HEK293 (cell line): ENCODE measurements at regions not wholly inside any gene's neighbourhood (a gene's known extent, or its start where the extent isn't known, plus 50 kb on each side); places are given as distances from the start of the nearest gene placed in this dataset.

ENCODE experiments used
- ATF2 ChIP-seq: fragments of 450-650 bp; formaldehyde crosslinking; IDR thresholded peaks from 2 replicates; pipeline ENCODE4 v1.5.1; 2016; ENCODE audit warnings: missing biosample characterization, missing genetic modification characterization, low read depth
- BCL11A ChIP-seq: fragments of 450-650 bp; formaldehyde crosslinking; IDR thresholded peaks from 2 replicates; pipeline ENCODE4 v1.5.1; 2016; ENCODE audit warnings: low read depth, missing biosample characterization, missing genetic modification characterization
- KLF7 ChIP-seq: fragments of 450-650 bp; formaldehyde crosslinking; IDR thresholded peaks from 2 replicates; pipeline ENCODE4 v1.5.1; 2016; ENCODE audit warnings: missing biosample characterization, missing genetic modification characterization, borderline replicate concordance
- KLF8 ChIP-seq: fragments of 450-650 bp; formaldehyde crosslinking; IDR thresholded peaks from 2 replicates; pipeline ENCODE4 v1.5.1; 2016; ENCODE audit warnings: missing biosample characterization, missing genetic modification characterization
- SCRT1 ChIP-seq: fragments of 450-650 bp; formaldehyde crosslinking; IDR thresholded peaks from 2 replicates; pipeline ENCODE4 v1.5.1; 2016; ENCODE audit warnings: missing biosample characterization, missing genetic modification characterization, borderline replicate concordance
- SP3 ChIP-seq: fragments of 450-650 bp; formaldehyde crosslinking; IDR thresholded peaks from 2 replicates; pipeline ENCODE4 v1.5.1; 2016; ENCODE audit warnings: missing biosample characterization, missing genetic modification characterization
- TCF7L2 ChIP-seq: IDR thresholded peaks from 2 replicates; pipeline ENCODE4 v1.6.1; 2011; ENCODE audit warnings: low read depth, mild to moderate bottlenecking, inconsistent platforms, low read length, moderate library complexity, borderline replicate concordance
- ZBTB10 ChIP-seq: fragments of 450-650 bp; formaldehyde crosslinking; IDR thresholded peaks from 2 replicates; pipeline ENCODE4 v1.5.1; 2016; ENCODE audit warnings: missing biosample characterization, missing genetic modification characterization
- ZBTB7A ChIP-seq: fragments of 450-650 bp; formaldehyde crosslinking; IDR thresholded peaks from 2 replicates; pipeline ENCODE4 v1.5.1; 2016; ENCODE audit warnings: low read depth, missing biosample characterization, missing genetic modification characterization
- ZFP37 ChIP-seq: fragments of 450-650 bp; formaldehyde crosslinking; IDR thresholded peaks from 2 replicates; pipeline ENCODE4 v1.5.1; 2016; ENCODE audit warnings: missing biosample characterization, missing genetic modification characterization
- ZNF146 ChIP-seq: fragments of 450-650 bp; formaldehyde crosslinking; IDR thresholded peaks from 2 replicates; pipeline ENCODE4 v1.5.1; 2016; ENCODE audit warnings: missing biosample characterization, missing genetic modification characterization
- ZNF16 ChIP-seq: fragments of 450-650 bp; formaldehyde crosslinking; IDR thresholded peaks from 2 replicates; pipeline ENCODE4 v1.5.1; 2016; ENCODE audit warnings: low read depth, missing biosample characterization, missing genetic modification characterization
- ZNF175 ChIP-seq: fragments of 450-650 bp; formaldehyde crosslinking; IDR thresholded peaks from 2 replicates; pipeline ENCODE4 v1.5.1; 2016; ENCODE audit warnings: missing biosample characterization, missing genetic modification characterization
- ZNF184 ChIP-seq: fragments of 450-650 bp; IDR thresholded peaks from 2 replicates; pipeline ENCODE4 v1.5.1; 2018; ENCODE audit warnings: missing biosample characterization, mild to moderate bottlenecking, missing genetic modification characterization
- ZNF2 ChIP-seq: fragments of 450-650 bp; formaldehyde crosslinking; IDR thresholded peaks from 2 replicates; pipeline ENCODE4 v1.5.1; 2016; ENCODE audit warnings: missing biosample characterization, missing genetic modification characterization
- ZNF518A ChIP-seq: fragments of 450-650 bp; formaldehyde crosslinking; conservative IDR thresholded peaks from 2 replicates; pipeline ENCODE4 v1.5.1; 2016; ENCODE audit warnings: low read depth, missing biosample characterization, missing genetic modification characterization
- ZNF521 ChIP-seq: fragments of 450-650 bp; formaldehyde crosslinking; IDR thresholded peaks from 2 replicates; pipeline ENCODE4 v1.5.1; 2017; ENCODE audit warnings: missing biosample characterization, mild to moderate bottlenecking, missing genetic modification characterization
- ZNF529 ChIP-seq: fragments of 450-650 bp; formaldehyde crosslinking; IDR thresholded peaks from 2 replicates; pipeline ENCODE4 v1.5.1; 2017; ENCODE audit warnings: missing genetic modification characterization, missing biosample characterization; ENCODE audit not compliant: insufficient replicate concordance
- ZNF558 ChIP-seq: fragments of 450-650 bp; formaldehyde crosslinking; IDR thresholded peaks from 2 replicates; pipeline ENCODE4 v1.5.1; 2016; ENCODE audit warnings: missing biosample characterization, missing genetic modification characterization
- ZNF660 ChIP-seq: fragments of 450-650 bp; IDR thresholded peaks from 2 replicates; pipeline ENCODE4 v1.5.1; 2018; ENCODE audit warnings: missing biosample characterization, mild to moderate bottlenecking, missing genetic modification characterization
- ZNF670 ChIP-seq: fragments of 450-650 bp; formaldehyde crosslinking; IDR thresholded peaks from 2 replicates; pipeline ENCODE4 v1.5.1; 2016; ENCODE audit warnings: missing biosample characterization, missing genetic modification characterization, low read depth
- ZNF704 ChIP-seq: fragments of 450-650 bp; formaldehyde crosslinking; IDR thresholded peaks from 2 replicates; pipeline ENCODE4 v1.5.1; 2016; ENCODE audit warnings: missing biosample characterization, missing genetic modification characterization
- ZNF777 ChIP-seq: fragments of 450-650 bp; formaldehyde crosslinking; IDR thresholded peaks from 2 replicates; pipeline ENCODE4 v1.5.1; 2017; ENCODE audit warnings: missing biosample characterization, missing genetic modification characterization, borderline replicate concordance
- ZSCAN4 ChIP-seq: fragments of 450-650 bp; formaldehyde crosslinking; IDR thresholded peaks from 2 replicates; pipeline ENCODE4 v1.5.1; 2017; ENCODE audit warnings: missing biosample characterization, missing genetic modification characterization

- TF ChIP-seq ZBTB7A (no peak), ZNF558 (tag by site-specific recombination) (no peak), SP3 (no peak), ZNF184 (tag by site-specific recombination) (no peak), ZSCAN4 (tag by site-specific recombination) (no peak), ZNF175 (tag by site-specific recombination) (no peak), ZNF521 (tag by site-specific recombination) (no peak), ZNF529 (tag by site-specific recombination) (no peak), ZNF2 (tag by site-specific recombination) (no peak), ZFP37 (tag by site-specific recombination) (peak; percentile 58; the same call in 1 of the 2 replicates), ZNF660 (tag by site-specific recombination) (no peak), ZNF146 (no peak), ZNF670 (tag by site-specific recombination) (no peak), ZBTB10 (no peak), SCRT1 (no peak), ATF2 (tag by site-specific recombination) (0 out of 2 replicates have a peak, but pooled peaks have one; percentile 12), BCL11A (no peak), ZNF16 (tag by site-specific recombination) (no peak), ZNF518A (tag by site-specific recombination) (no peak), ZNF704 (tag by site-specific recombination) (no peak), KLF7 (no peak), ZNF777 (tag by site-specific recombination) (no peak), TCF7L2 (no peak), KLF8 (no peak)
These were observed 110.8 kb upstream of the OTOS start (continued) for GRCh38 chr2:240250985-240251847.
